ENCODE measurements at regions not wholly inside any gene's neighbourhood (a gene's known extent, or its start where the extent isn't known, plus 50 kb on each side); places are given as distances from the start of the nearest gene placed in this dataset.

DNA sequence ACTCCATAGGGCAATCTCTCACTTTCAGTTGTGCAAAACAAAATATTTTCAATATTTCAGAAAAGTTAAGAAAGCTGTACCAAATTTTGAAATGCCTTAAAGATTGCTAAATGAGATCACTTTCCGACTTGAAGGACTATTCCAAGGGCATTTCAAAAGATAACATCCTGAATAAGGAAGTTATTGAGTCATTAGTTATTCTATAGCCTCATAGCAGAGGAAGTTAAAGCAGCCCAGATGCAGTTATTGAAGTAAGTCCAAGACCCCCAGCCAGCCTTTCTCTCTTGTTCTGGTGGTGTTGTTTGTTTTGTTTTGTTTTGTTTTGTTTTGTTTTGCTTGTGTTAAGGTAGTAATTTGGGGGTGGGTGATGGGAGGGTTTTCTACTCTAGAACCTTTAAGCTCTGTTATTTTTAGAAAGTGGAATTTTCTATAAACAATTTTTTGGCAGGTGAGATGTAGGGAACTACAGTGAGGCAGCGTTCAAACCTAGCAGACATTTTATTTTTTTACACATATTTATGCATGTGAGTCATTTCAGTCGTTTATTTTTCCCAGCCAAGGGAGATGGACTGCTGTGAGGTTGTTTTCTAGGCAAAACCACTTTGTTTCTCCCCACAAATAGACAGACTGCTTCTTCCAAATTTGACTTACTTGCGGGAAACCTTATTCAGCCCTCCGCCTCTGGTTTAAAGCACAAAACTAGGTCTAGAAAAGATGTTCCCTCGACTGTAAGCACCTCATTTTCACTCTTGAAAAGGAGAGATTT is 216.3 kb upstream of the ARPP21 start:
- no peaks in the 10 kb centered on the region for H3K36me3 ChIP-seq

DNA sequence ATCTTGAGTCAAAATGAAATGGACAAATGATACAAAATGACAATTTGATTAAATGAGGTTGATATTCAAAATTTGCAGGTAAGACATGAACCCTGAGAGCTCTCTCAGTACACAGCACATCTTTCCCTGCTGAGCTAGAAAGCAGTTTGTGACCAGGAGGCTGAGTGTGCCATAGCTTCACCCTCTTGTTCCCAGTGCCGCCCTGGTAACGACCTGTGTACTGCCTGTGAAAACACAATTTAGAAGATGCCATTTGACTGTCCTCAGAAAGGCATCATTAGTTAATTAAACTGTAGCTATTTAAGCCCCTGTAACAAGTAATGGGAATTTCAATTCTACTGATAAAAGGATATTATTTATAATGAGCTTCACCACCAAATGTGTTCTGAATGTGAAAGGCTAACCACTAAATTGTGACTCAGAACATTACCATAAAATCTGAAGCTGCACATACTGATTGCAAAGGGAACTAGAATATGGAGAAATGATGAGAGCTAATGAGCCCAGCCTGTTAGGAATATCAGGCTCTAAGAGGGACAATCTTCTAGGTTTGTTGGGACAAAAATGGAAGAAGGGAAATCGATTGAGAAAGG is 212.9 kb upstream of the ARPP21 start:
- TF ChIP-seq CTCF (IDR thresholded peaks at IDR 0.05): no peak
- no peaks in the 10 kb centered on the region for H3K9me3 ChIP-seq
- no peaks in the 10 kb centered on the region for H3K36me3 ChIP-seq
- peaks cover 0 to 14% (median 3%) of the 10 kb centered on the region in 4 donors for H3K4me1 ChIP-seq
- no peaks in the 10 kb centered on the region for H3K27me3 ChIP-seq
- H3K4me3 ChIP-seq: no peak overlapping the region
- DNase-seq: no peak
- H3K27ac ChIP-seq: no peak overlapping the region
- intact Hi-C loops (cut with DNase I; ENCODE audit: low total_unique reads): no loop called here

More for the DNA sequence above, 216.3 kb upstream of the ARPP21 start:
- no peak for DNase-seq
- intact Hi-C loops (cut with DNase I; ENCODE audit: low total_unique reads): no loop called here
- no peaks in the 10 kb centered on the region for H3K9me3 ChIP-seq
- H3K4me1 ChIP-seq: peaks cover 0 to 14% (median 3%) of the 10 kb centered on the region in 4 donors
- no peak for TF ChIP-seq CTCF (IDR thresholded peaks at IDR 0.05)
- H3K27me3 ChIP-seq: no peaks in the 10 kb centered on the region
- H3K27ac ChIP-seq: peak overlapping the region; percentile 11 to 43
- peak overlapping the region in 1 of 2 donors; percentile 9 for H3K4me3 ChIP-seq

DNA sequence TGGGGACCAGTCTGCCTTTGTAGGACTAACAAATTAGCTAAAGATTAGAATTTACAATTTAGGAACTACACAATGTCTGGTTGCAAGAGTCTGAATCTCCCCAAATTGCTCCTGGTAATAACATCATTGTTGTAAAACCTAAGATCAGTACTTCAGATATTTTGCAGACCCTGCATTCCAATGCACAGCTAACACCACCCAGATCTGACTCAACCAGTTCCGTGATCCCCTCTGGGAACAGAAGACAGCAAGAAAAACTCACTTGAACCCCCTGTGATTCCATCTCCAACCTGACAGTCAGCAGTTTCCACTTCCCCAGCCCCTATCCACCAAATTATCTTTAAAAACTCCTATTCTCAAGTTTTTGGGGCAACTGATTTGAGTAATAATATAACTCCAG is 201.9 kb upstream of the ARPP21 start:
- Histone ChIP-seq H3K36me3 (no peaks in the 10 kb centered on the region), H3K4me1 (no peaks in the 10 kb centered on the region), H3K4me3 (no peak overlapping the region), H3K9me3 (no peaks in the 10 kb centered on the region), H3K27ac (no peak overlapping the region), H3K27me3 (no peaks in the 10 kb centered on the region)
- no peak for DNase-seq
- intact Hi-C loops (cut with DNase I; ENCODE audit: low total_unique reads): no loop called here
- no peak for TF ChIP-seq CTCF (IDR thresholded peaks at IDR 0.05)

GRCh38 chr3:35438101-35438500 is 201.2 kb upstream of the ARPP21 start:
- Histone ChIP-seq H3K9me3 (no peaks in the 10 kb centered on the region), H3K36me3 (no peaks in the 10 kb centered on the region), H3K27me3 (no peaks in the 10 kb centered on the region), H3K4me3 (no peak overlapping the region), H3K27ac (no peak overlapping the region), H3K4me1 (no peaks in the 10 kb centered on the region)
- no peak for TF ChIP-seq CTCF (IDR thresholded peaks at IDR 0.05)
- intact Hi-C loops (cut with DNase I; ENCODE audit: low total_unique reads): no loop called here
- no peak for DNase-seq

- no peak overlapping the region for H3K27ac ChIP-seq
- no peak for DNase-seq
- no peak overlapping the region for H3K4me3 ChIP-seq
- no peaks in the 10 kb centered on the region for H3K9me3 ChIP-seq
- intact Hi-C loops (cut with DNase I; ENCODE audit: low total_unique reads): no loop called here
- H3K27me3 ChIP-seq: no peaks in the 10 kb centered on the region
- H3K36me3 ChIP-seq: no peaks in the 10 kb centered on the region
- TF ChIP-seq CTCF (IDR thresholded peaks at IDR 0.05): no peak
- H3K4me1 ChIP-seq: no peaks in the 10 kb centered on the region
These were observed 199.7 kb upstream of the ARPP21 start for GRCh38 chr3:35439663-35440062.
